H9 (cell line): ENCODE measurements at regions not wholly inside any gene's neighbourhood (a gene's known extent, or its start where the extent isn't known, plus 50 kb on each side); places are given as distances from the start of the nearest gene placed in this dataset.

Experiments
- DNase-seq: peaks from one replicate; pipeline ENCODE4 v3.0.0-alpha.2; 2017
- H2AFZ ChIP-seq: one replicate; pipeline ENCODE4 v1.6.1; 2013; ENCODE audit warnings: mild to moderate bottlenecking, low read length, control low read depth, moderate library complexity
- H2AK5ac ChIP-seq: 2 replicates; pipeline ENCODE4 v1.6.1; 2013; ENCODE audit warnings: low read length, control low read depth, mixed read lengths; ENCODE audit not compliant: insufficient read length
- H2BK120ac ChIP-seq: one replicate; pipeline ENCODE4 v1.6.1; 2013; ENCODE audit warnings: low read depth, mild to moderate bottlenecking, low read length, control low read depth, inconsistent platforms; ENCODE audit not compliant: poor library complexity, severe bottlenecking
- H2BK12ac ChIP-seq: 2 replicates; pipeline ENCODE4 v1.6.1; 2013; ENCODE audit warnings: low read length, control low read depth, mixed read lengths, low read depth; ENCODE audit not compliant: insufficient read length
- H2BK15ac ChIP-seq: 2 replicates; pipeline ENCODE4 v1.6.1; 2013; ENCODE audit warnings: low read depth, low read length, control low read depth
- H2BK20ac ChIP-seq: one replicate; pipeline ENCODE4 v1.6.1; 2013; ENCODE audit warnings: low read depth, mild to moderate bottlenecking, low read length, control low read depth, inconsistent platforms; ENCODE audit not compliant: poor library complexity, severe bottlenecking
- H2BK5ac ChIP-seq: 2 replicates; pipeline ENCODE4 v1.6.1; 2013; ENCODE audit warnings: low read length, control low read depth, mixed read lengths; ENCODE audit not compliant: insufficient read length
- H3K14ac ChIP-seq: 2 replicates; pipeline ENCODE4 v1.6.1; 2013; ENCODE audit warnings: low read length, control low read depth; ENCODE audit not compliant: insufficient read depth
- H3K18ac ChIP-seq: 2 replicates; pipeline ENCODE4 v1.6.1; 2013; ENCODE audit warnings: low read depth, mild to moderate bottlenecking, mixed read lengths, low read length, control low read depth; ENCODE audit not compliant: insufficient read length
- H3K23ac ChIP-seq: 2 replicates; pipeline ENCODE4 v1.6.1; 2013; ENCODE audit warnings: low read length, control low read depth, mixed read lengths, low read depth; ENCODE audit not compliant: insufficient read length
- H3K23me2 ChIP-seq: 2 replicates; pipeline ENCODE4 v1.6.1; 2013; ENCODE audit warnings: low read depth, mild to moderate bottlenecking, mixed read lengths, low read length, control low read depth; ENCODE audit not compliant: insufficient read length, poor library complexity, severe bottlenecking
- H3K27ac ChIP-seq: 2 replicates; pipeline ENCODE4 v1.5.1; 2013; ENCODE audit warnings: low read length, control low read depth, mixed read lengths, low read depth; ENCODE audit not compliant: insufficient read length
- H3K27me3 ChIP-seq: 2 replicates; pipeline ENCODE4 v1.6.1; 2013; ENCODE audit warnings: low read length, control low read depth, inconsistent platforms; ENCODE audit not compliant: insufficient read depth
- H3K4ac ChIP-seq: 2 replicates; pipeline ENCODE4 v1.6.1; 2013; ENCODE audit warnings: low read depth, mild to moderate bottlenecking, control low read depth, inconsistent platforms, low read length, moderate library complexity
- H3K4me1 ChIP-seq: 2 replicates; pipeline ENCODE4 v1.6.1; 2013; ENCODE audit warnings: low read length, control low read depth, inconsistent platforms; ENCODE audit not compliant: insufficient read depth
- H3K4me2 ChIP-seq: 2 replicates; pipeline ENCODE4 v1.6.1; 2013; ENCODE audit warnings: low read length, control low read depth, mixed read lengths; ENCODE audit not compliant: insufficient read length, insufficient read depth
- H3K56ac ChIP-seq: 2 replicates; pipeline ENCODE4 v1.6.1; 2013; ENCODE audit warnings: low read depth, mild to moderate bottlenecking, mixed read lengths, low read length, control low read depth; ENCODE audit not compliant: insufficient read length
- H3K79me1 ChIP-seq: 2 replicates; pipeline ENCODE4 v1.6.1; 2013; ENCODE audit warnings: low read depth, mild to moderate bottlenecking, moderate library complexity, low read length, control low read depth, inconsistent platforms; ENCODE audit not compliant: insufficient read depth, poor library complexity, severe bottlenecking
- H3K79me2 ChIP-seq: 2 replicates; pipeline ENCODE4 v1.6.1; 2013; ENCODE audit warnings: low read length, control low read depth, inconsistent platforms; ENCODE audit not compliant: insufficient read depth
- H3K9ac ChIP-seq: 2 replicates; pipeline ENCODE4 v1.6.1; 2013; ENCODE audit warnings: low read length, control low read depth, mixed read lengths; ENCODE audit not compliant: insufficient read length; ENCODE audit errors: extremely low read depth
- H3K9me3 ChIP-seq: one replicate; pipeline ENCODE4 v1.6.1; 2013; ENCODE audit warnings: low read depth, low read length, inconsistent platforms; ENCODE audit not compliant: control insufficient read depth
- H3T11ph ChIP-seq: one replicate; pipeline ENCODE4 v1.6.1; 2013; ENCODE audit warnings: mild to moderate bottlenecking, low read length, control low read depth, inconsistent platforms
- H4K20me1 ChIP-seq: one replicate; pipeline ENCODE4 v1.6.1; 2013; ENCODE audit not compliant: control insufficient read depth, insufficient read length, insufficient read depth
- H4K5ac ChIP-seq: 2 replicates; pipeline ENCODE4 v1.6.1; 2013; ENCODE audit warnings: low read depth, mild to moderate bottlenecking, mixed read lengths, low read length, control low read depth; ENCODE audit not compliant: insufficient read length
- H4K8ac ChIP-seq: replicated peaks from 2 replicates; pipeline ENCODE4 v1.6.1; 2013; ENCODE audit warnings: low read length, control low read depth, mixed read lengths, low read depth; ENCODE audit not compliant: insufficient read length
- H4K91ac ChIP-seq: 2 replicates; pipeline ENCODE4 v1.6.1; 2013; ENCODE audit warnings: low read depth, mild to moderate bottlenecking, moderate library complexity, mixed read lengths, low read length, control low read depth; ENCODE audit not compliant: insufficient read length
- H3K27ac Mint-ChIP-seq, 3 experiments: 2 replicates in 2 of 3; 3 replicates in 1 of 3; pipeline ENCODE4 v1.8.0; 2020 to 2021; ENCODE audit warnings: mixed read lengths in 3 of 3, mild to moderate bottlenecking in 1 of 3, moderate library complexity in 1 of 3
- H3K27me3 Mint-ChIP-seq: 2 replicates; pipeline ENCODE4 v1.8.0; 2021; ENCODE audit warnings: low read depth, mild to moderate bottlenecking, moderate library complexity, mixed read lengths
- H3K36me3 Mint-ChIP-seq, 3 experiments: 2 replicates in 2 of 3; 3 replicates in 1 of 3; pipeline ENCODE4 v1.8.0; 2020 to 2021; ENCODE audit warnings: low read depth in 3 of 3, mixed read lengths in 3 of 3; ENCODE audit not compliant: insufficient read depth in 1 of 3
- H3K4me1 Mint-ChIP-seq, 2 experiments: 2 replicates each; pipeline ENCODE4 v1.8.0; 2020; ENCODE audit warnings: mixed read lengths in 2 of 2
- H3K4me3 Mint-ChIP-seq, 2 experiments: 2 replicates in 1 of 2; 3 replicates in 1 of 2; pipeline ENCODE4 v1.8.0; 2020 to 2021; ENCODE audit warnings: mild to moderate bottlenecking in 2 of 2, mixed read lengths in 2 of 2, moderate library complexity in 1 of 2
- H3K9me3 Mint-ChIP-seq, 2 experiments: 2 replicates in 1 of 2; 3 replicates in 1 of 2; pipeline ENCODE4 v1.8.0; 2020; ENCODE audit warnings: mild to moderate bottlenecking in 2 of 2, mixed read lengths in 2 of 2, moderate library complexity in 1 of 2
- CTCF ChIP-seq: fragments of 200-600 bp; sonication (generic); conservative IDR thresholded peaks from 3 replicates; pipeline ENCODE4 v1.8.0; 2021; ENCODE audit warnings: antibody characterized with exemption, mild to moderate bottlenecking
- WGBS: extraction: QIAGEN DNeasy Blood & Tissue Kit; methylation state at CpG from one replicate; pipeline ENCODE4 v1.1.7; 2013; ENCODE audit warnings: missing lambda C conversion rate, low lambda C conversion rate, mixed read lengths; ENCODE audit not compliant: insufficient read length; ENCODE audit errors: extremely low coverage; 5-methylcytosine and 5-hydroxymethylcytosine counted together

- no peak overlapping the region for H2AK5ac ChIP-seq
- no peak overlapping the region for H3T11ph ChIP-seq
- H2BK5ac ChIP-seq: no peak overlapping the region
- no CpG with 5 or more reads among the region's 4 CpGs for WGBS
- no peak overlapping the region for H2BK120ac ChIP-seq
- no peak overlapping the region for H4K91ac ChIP-seq
- H2BK20ac ChIP-seq: no peak overlapping the region
- H2AFZ ChIP-seq: no peak overlapping the region
- H4K8ac ChIP-seq: no peak overlapping the region
- no peak overlapping the region for H3K14ac ChIP-seq
- no peaks in the 10 kb centered on the region for H3K23me2 ChIP-seq
- no peak overlapping the region for H3K9ac ChIP-seq
- H3K79me1 ChIP-seq: no peaks in the 10 kb centered on the region
- H3K4me1 Mint-ChIP-seq: peaks cover 3 to 7% of the 10 kb centered on the region in 2 experiments; a peak in 3 of 4 replicates
- H3K27me3 ChIP-seq: no peaks in the 10 kb centered on the region
- H3K18ac ChIP-seq: no peak overlapping the region
- H3K79me2 ChIP-seq: no peaks in the 10 kb centered on the region
- H3K27me3 Mint-ChIP-seq: peaks cover 2% of the 10 kb centered on the region; the same call in 1 of the 2 replicates
- H2BK12ac ChIP-seq: no peak overlapping the region
- H3K23ac ChIP-seq: no peak overlapping the region
- no peak overlapping the region for H3K4ac ChIP-seq
- H3K9me3 Mint-ChIP-seq: no peaks in the 10 kb centered on the region
- no peak overlapping the region for H3K4me2 ChIP-seq
- H3K4me1 ChIP-seq: no peaks in the 10 kb centered on the region
- H3K9me3 ChIP-seq: no peaks in the 10 kb centered on the region
- H2BK15ac ChIP-seq: no peak overlapping the region
- no peak overlapping the region for H3K27ac ChIP-seq
- no peak overlapping the region for H4K5ac ChIP-seq
- no peak overlapping the region for H3K27ac Mint-ChIP-seq
- no peak overlapping the region for H3K4me3 Mint-ChIP-seq
- no peaks in the 10 kb centered on the region for H4K20me1 ChIP-seq
- DNase-seq: no peak
- H3K36me3 Mint-ChIP-seq: no peaks in the 10 kb centered on the region
- no peak for TF ChIP-seq CTCF
- no peak overlapping the region for H3K56ac ChIP-seq
Measured at GRCh38 chr5:158061451-158061850, 202.5 kb upstream of the CLINT1 start.
